PC-9 (cell line): ENCODE measurements at regions not wholly inside any gene's neighbourhood (a gene's known extent, or its start where the extent isn't known, plus 50 kb on each side); places are given as distances from the start of the nearest gene placed in this dataset.

Experiments
- BruUV-seq: library from RNA; stranded (reverse); fragments of 400-500 nt; replicated peaks from 2 replicates; lab custom pipeline; 2021; lab: Mats Ljungman, UMichigan
- CTCF ChIA-PET: fragments of 300-600 bp; sonication (Branson Sonifier 250); formaldehyde crosslinking; loops from one replicate; lab custom pipeline; 2022; ENCODE audit warnings: antibody characterized with exemption; lab: Charles Lee
- POLR2A ChIA-PET: fragments of 300-600 bp; sonication (Branson Sonifier 250); formaldehyde crosslinking; loops from one replicate; lab custom pipeline; 2022; ENCODE audit warnings: antibody characterized with exemption; ENCODE audit not compliant: unreplicated experiment; lab: Charles Lee
- DNase-seq, 2 experiments: peaks; one replicate each; pipeline versions ENCODE4 v3.0.0 to v3.0.0-alpha.2; 2015 to 2022; ENCODE audit warnings: mixed read lengths in 1 of 2
- H2AFZ ChIP-seq: fragments of 200-600 bp; sonication (generic); 2 replicates; pipeline ENCODE4 v1.8.1; 2017; ENCODE audit warnings: antibody characterized with exemption
- H3F3A ChIP-seq: fragments of 200-600 bp; sonication (generic); 2 replicates; pipeline ENCODE4 v1.8.1; 2017; ENCODE audit warnings: antibody characterized with exemption, mild to moderate bottlenecking, low read depth; ENCODE audit not compliant: insufficient read depth
- H3K27ac ChIP-seq: fragments of 200-600 bp; sonication (generic); 2 replicates; pipeline ENCODE4 v1.6.1; 2016; ENCODE audit warnings: mixed run types
- H3K27me3 ChIP-seq: fragments of 200-600 bp; sonication (generic); 2 replicates; pipeline ENCODE4 v1.6.1; 2016; ENCODE audit warnings: low read depth, mixed run types; ENCODE audit not compliant: insufficient read depth
- H3K36me3 ChIP-seq: fragments of 200-600 bp; sonication (generic); 2 replicates; pipeline ENCODE4 v1.6.1; 2016; ENCODE audit warnings: low read depth, mixed run types
- H3K4me1 ChIP-seq: fragments of 200-600 bp; sonication (generic); replicated peaks from 2 replicates; pipeline ENCODE4 v1.6.1; 2016; ENCODE audit warnings: mixed run types; ENCODE audit not compliant: insufficient read depth
- H3K4me2 ChIP-seq: fragments of 200-600 bp; sonication (generic); 2 replicates; pipeline ENCODE4 v1.6.1; 2017; ENCODE audit warnings: mixed run types
- H3K4me3 ChIP-seq: fragments of 200-600 bp; sonication (generic); 2 replicates; pipeline ENCODE4 v1.6.1; 2016; ENCODE audit warnings: mixed run types
- H3K79me2 ChIP-seq: fragments of 200-600 bp; sonication (generic); 2 replicates; pipeline ENCODE4 v1.6.1; 2017; ENCODE audit warnings: low read depth, mixed run types
- H3K9me2 ChIP-seq: fragments of 200-600 bp; sonication (generic); 2 replicates; pipeline ENCODE4 v1.8.1; 2017; ENCODE audit warnings: mild to moderate bottlenecking; ENCODE audit not compliant: insufficient read depth
- H3K9me3 ChIP-seq: fragments of 200-600 bp; sonication (generic); 2 replicates; pipeline ENCODE4 v1.8.1; 2016; ENCODE audit warnings: low read depth; ENCODE audit not compliant: insufficient read depth
- H4K20me1 ChIP-seq: fragments of 200-600 bp; sonication (generic); 2 replicates; pipeline ENCODE4 v1.8.1; 2017; ENCODE audit not compliant: insufficient read depth
- EZH2 ChIP-seq: fragments of 200-600 bp; sonication (generic); IDR thresholded peaks from 2 replicates; pipeline ENCODE4 v1.8.0; 2017; ENCODE audit warnings: antibody characterized with exemption, low read depth
- intact Hi-C: fragments of 100-400 bp; cut with micrococcal nuclease; formaldehyde crosslinking; loops from one replicate; pipeline ENCODE4 v1.10.0; 2022; ENCODE audit not compliant: unreplicated experiment
- TF ChIP-seq, protein P1 (sequence below): fragments of 200-600 bp; sonication (generic); conservative IDR thresholded peaks from 2 replicates; pipeline ENCODE4 v1.6.1; 2017; ENCODE audit warnings: mixed run types, antibody characterized with exemption, mild to moderate bottlenecking, moderate library complexity

DNA sequence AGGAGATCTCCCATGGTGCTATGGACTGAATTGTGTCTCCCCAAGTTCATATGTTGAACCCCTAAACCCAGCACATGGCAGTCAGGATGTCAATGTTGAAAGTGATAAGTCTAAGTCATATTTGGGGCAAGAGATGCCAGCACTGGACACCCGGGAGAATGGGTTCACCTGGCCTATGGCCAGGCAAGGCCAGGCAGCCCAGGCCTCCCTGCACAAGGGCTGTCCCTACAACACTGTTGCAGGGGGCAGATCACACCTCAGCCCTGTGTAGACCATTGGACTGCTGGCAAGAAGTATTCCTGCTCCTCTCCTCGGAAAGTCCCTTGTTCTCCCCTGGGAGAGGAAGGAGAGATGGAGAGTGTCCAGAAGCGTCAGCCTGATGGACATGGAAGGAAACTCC, 240.5 kb downstream of the GADD45G start:
- TF ChIP-seq, protein P1, sequence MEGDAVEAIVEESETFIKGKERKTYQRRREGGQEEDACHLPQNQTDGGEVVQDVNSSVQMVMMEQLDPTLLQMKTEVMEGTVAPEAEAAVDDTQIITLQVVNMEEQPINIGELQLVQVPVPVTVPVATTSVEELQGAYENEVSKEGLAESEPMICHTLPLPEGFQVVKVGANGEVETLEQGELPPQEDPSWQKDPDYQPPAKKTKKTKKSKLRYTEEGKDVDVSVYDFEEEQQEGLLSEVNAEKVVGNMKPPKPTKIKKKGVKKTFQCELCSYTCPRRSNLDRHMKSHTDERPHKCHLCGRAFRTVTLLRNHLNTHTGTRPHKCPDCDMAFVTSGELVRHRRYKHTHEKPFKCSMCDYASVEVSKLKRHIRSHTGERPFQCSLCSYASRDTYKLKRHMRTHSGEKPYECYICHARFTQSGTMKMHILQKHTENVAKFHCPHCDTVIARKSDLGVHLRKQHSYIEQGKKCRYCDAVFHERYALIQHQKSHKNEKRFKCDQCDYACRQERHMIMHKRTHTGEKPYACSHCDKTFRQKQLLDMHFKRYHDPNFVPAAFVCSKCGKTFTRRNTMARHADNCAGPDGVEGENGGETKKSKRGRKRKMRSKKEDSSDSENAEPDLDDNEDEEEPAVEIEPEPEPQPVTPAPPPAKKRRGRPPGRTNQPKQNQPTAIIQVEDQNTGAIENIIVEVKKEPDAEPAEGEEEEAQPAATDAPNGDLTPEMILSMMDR: no peak
- TF ChIP-seq EZH2: no peak
- no peaks in the 10 kb centered on the region for H3K79me2 ChIP-seq
- peaks cover 95% of the 10 kb centered on the region for H3K27me3 ChIP-seq
- H3K9me2 ChIP-seq: no peaks in the 10 kb centered on the region
- BruUV-seq: no TSS peak
- H2AFZ ChIP-seq: no peak overlapping the region
- intact Hi-C loops: no loop called here
- H3F3A ChIP-seq: no peaks in the 10 kb centered on the region
- H3K27ac ChIP-seq: no peak overlapping the region
- H3K4me3 ChIP-seq: no peak overlapping the region
- no peaks in the 10 kb centered on the region for H4K20me1 ChIP-seq
- no peaks in the 10 kb centered on the region for H3K36me3 ChIP-seq
- H3K9me3 ChIP-seq: no peaks in the 10 kb centered on the region
- CTCF ChIA-PET: no interaction called here
- no peaks in the 10 kb centered on the region for H3K4me1 ChIP-seq
- POLR2A ChIA-PET: no interaction called here
- H3K4me2 ChIP-seq: no peak overlapping the region
- no peak for DNase-seq

DNA sequence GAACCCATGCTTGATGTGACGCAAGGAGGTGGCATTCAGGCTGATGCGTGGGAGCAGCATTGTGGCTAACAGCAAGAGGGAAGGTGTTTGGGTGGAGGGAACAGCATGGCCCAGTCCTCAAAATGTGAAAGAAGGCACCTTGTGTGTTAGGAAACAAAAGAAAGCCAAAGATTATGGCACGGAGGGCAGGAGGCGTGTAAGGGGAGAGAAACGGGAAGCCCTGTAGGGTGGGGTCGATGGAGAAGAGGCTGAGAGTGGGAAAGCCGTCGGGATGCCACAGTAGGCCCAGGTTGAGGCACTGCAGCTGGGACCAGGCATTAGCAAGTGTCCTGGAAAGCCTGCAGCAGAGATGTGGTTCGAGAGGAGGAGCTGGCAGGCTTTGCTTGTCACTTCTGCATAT, 241.1 kb downstream of the GADD45G start:
- POLR2A ChIA-PET: no interaction called here
- BruUV-seq: no TSS peak
- Histone ChIP-seq H3K4me1 (no peaks in the 10 kb centered on the region), H3F3A (no peaks in the 10 kb centered on the region), H3K4me2 (no peak overlapping the region), H3K9me2 (no peaks in the 10 kb centered on the region), H3K27ac (no peak overlapping the region), H3K27me3 (peaks cover 95% of the 10 kb centered on the region), H3K79me2 (no peaks in the 10 kb centered on the region), H3K9me3 (no peaks in the 10 kb centered on the region), H2AFZ (no peak overlapping the region), H3K36me3 (no peaks in the 10 kb centered on the region), H3K4me3 (no peak overlapping the region), H4K20me1 (no peaks in the 10 kb centered on the region)
- intact Hi-C loops: no loop called here
- CTCF ChIA-PET: no interaction called here
- TF ChIP-seq EZH2: no peak
- TF ChIP-seq, protein P1: no peak
- no peak for DNase-seq

DNA sequence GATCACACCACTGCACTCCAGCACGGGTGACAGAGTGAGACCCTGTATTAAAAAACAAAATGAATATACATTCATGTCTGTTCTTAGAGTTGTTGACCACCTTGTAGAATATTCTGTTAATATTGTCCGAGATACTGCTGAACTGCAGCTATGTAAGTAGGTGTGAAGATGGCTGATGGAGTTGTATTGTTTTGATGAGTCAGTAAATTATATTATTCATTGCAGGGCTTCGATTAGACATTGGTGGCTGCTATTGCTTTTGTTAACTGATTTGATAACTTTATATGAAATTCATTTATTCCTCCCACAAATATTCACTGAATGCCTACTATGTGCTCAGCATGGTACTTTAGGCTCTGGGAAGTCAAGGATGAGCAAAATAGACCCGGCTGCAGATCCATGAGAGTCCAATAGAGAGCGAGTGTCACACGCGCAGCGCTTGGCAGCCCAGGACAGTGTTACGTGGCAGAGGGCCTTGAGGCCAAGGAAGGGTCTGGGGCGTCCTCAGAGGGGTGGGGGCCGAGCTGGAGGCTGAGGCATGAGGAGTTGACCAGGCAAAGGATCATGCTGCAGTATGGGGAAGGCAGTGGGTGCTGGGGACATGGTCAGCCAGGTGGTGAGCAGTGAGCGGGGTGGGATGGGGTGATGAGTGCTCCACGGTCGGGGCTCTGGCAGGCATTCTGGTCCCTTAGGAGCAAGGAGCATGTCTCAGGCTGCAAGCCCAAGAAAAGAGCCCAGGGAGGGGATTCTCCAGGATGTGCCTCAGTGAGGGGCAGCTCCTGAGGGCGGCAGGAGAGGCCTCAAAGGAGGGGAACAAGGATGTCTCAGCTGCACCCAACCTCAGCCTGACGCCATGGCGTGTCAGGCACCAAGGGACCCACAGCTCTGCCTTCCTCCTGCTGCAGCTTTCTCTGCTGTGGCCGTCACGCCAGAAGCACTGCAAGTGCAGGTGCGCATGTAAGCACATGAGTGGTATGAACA, 243.5 kb downstream of the GADD45G start:
- POLR2A ChIA-PET: no interaction called here

More for the DNA sequence above, 243.5 kb downstream of the GADD45G start:
- no peak overlapping the region for H3K4me3 ChIP-seq
- H3K4me1 ChIP-seq: no peaks in the 10 kb centered on the region
- H3F3A ChIP-seq: no peaks in the 10 kb centered on the region
- peaks cover 92% of the 10 kb centered on the region for H3K27me3 ChIP-seq
- no peaks in the 10 kb centered on the region for H3K9me2 ChIP-seq
- TF ChIP-seq, protein P1: no peak
- TF ChIP-seq EZH2: no peak
- no peak overlapping the region for H3K4me2 ChIP-seq
- H3K79me2 ChIP-seq: no peaks in the 10 kb centered on the region
- intact Hi-C loops: no loop called here
- no peak for DNase-seq
- no peaks in the 10 kb centered on the region for H3K9me3 ChIP-seq
- BruUV-seq: no TSS peak
- no peaks in the 10 kb centered on the region for H4K20me1 ChIP-seq
- H3K27ac ChIP-seq: no peak overlapping the region
- CTCF ChIA-PET: no interaction called here
- no peaks in the 10 kb centered on the region for H3K36me3 ChIP-seq
- no peak overlapping the region for H2AFZ ChIP-seq
